Loucy (cell line): ENCODE measurements at regions not wholly inside any gene's neighbourhood (a gene's known extent, or its start where the extent isn't known, plus 50 kb on each side); places are given as distances from the start of the nearest gene placed in this dataset.

Experiments
- CTCF ChIP-seq: fragments of 200-600 bp; sonication (generic); conservative IDR thresholded peaks from 2 replicates; pipeline ENCODE4 v1.5.1; 2014; ENCODE audit warnings: mild to moderate bottlenecking, antibody characterized with exemption, low read length
- EZH2phosphoT487 ChIP-seq: fragments of 200-600 bp; IDR thresholded peaks from 2 replicates; pipeline ENCODE4 v1.6.1; 2018; ENCODE audit warnings: antibody characterized with exemption, mild to moderate bottlenecking, moderate library complexity, borderline replicate concordance

GRCh38 chr2:146748046-146748445 is 1096.8 kb upstream of the ACVR2A start:
- no peak for TF ChIP-seq CTCF
- TF ChIP-seq EZH2phosphoT487, result no peak
